ENCODE measurements at regions not wholly inside any gene's neighbourhood (a gene's known extent, or its start where the extent isn't known, plus 50 kb on each side); places are given as distances from the start of the nearest gene placed in this dataset.

DNA sequence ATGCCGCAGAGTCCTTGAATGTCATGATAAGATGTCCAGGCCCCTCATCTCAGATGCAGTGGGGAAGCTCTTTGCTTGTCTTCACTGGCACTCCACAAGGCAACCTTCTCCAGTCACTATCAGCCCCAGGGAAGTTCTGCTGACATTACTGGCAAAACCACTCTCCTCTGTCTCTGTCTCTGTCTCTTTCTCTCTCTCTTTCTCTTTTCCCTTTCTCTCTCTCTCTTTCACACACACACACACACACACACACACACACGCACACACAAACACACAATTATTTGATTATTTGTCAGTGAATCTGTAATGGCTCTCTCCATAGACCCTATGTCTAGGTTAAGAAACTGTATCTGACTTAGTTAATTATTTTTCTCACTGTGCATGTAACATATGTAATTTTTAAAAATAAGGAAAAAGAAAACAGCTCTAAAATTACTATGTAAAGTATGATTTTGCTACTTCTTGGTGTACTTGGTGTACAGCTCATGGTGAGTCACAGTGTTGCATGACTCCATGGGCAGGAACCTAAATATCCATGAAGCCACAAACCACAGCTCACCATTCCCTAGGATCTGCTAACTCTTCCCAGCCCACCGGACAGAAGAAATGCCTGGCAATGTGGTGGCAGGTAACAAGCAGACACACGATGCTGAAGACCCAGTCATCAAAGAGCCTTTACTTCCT is 594.9 kb upstream of the ID2 start:
- Histone ChIP-seq H3K23ac (ENCODE audit: insufficient read length, low read depth, low read length) (no peak overlapping the region), H3K23me2 (ENCODE audit: insufficient read length, low read depth, low read length, poor library complexity, severe bottlenecking) (no peaks in the 10 kb centered on the region), H2BK120ac (ENCODE audit: low read depth, low read length, poor library complexity, severe bottlenecking) (no peak overlapping the region), H4K20me1 (ENCODE audit: control insufficient read depth, insufficient read depth, insufficient read length) (no peaks in the 10 kb centered on the region), H3K4me2 (ENCODE audit: insufficient read depth, insufficient read length, low read length) (no peak overlapping the region), H2AK5ac (ENCODE audit: insufficient read length, low read length) (no peak overlapping the region), H2BK12ac (ENCODE audit: insufficient read length, low read depth, low read length) (no peak overlapping the region), H3K9me3 (ENCODE audit: control insufficient read depth, low read depth, low read length) (no peaks in the 10 kb centered on the region), H3K79me1 (ENCODE audit: insufficient read depth, low read depth, low read length, poor library complexity, severe bottlenecking) (no peaks in the 10 kb centered on the region), H3T11ph (ENCODE audit: low read length) (no peak overlapping the region), H3K4ac (ENCODE audit: low read depth, low read length) (no peak overlapping the region), H2BK20ac (ENCODE audit: low read depth, low read length, poor library complexity, severe bottlenecking) (no peak overlapping the region), H3K27ac (ENCODE audit: insufficient read length, low read depth, low read length) (no peak overlapping the region), H3K18ac (ENCODE audit: insufficient read length, low read depth, low read length) (no peak overlapping the region), H3K4me1 (ENCODE audit: insufficient read depth, low read length) (no peaks in the 10 kb centered on the region), H3K14ac (ENCODE audit: insufficient read depth, low read length) (no peak overlapping the region), H2BK15ac (ENCODE audit: low read depth, low read length) (no peak overlapping the region), H4K8ac (replicated peaks; ENCODE audit: insufficient read length, low read depth, low read length) (no peak overlapping the region), H3K56ac (ENCODE audit: insufficient read length, low read depth, low read length) (no peak overlapping the region), H3K27me3 (ENCODE audit: insufficient read depth, low read length) (no peaks in the 10 kb centered on the region), H3K9ac (ENCODE audit: extremely low read depth, insufficient read length, low read length) (no peak overlapping the region), H2AFZ (ENCODE audit: low read length) (no peak overlapping the region), H4K91ac (ENCODE audit: insufficient read length, low read depth, low read length) (no peak overlapping the region), H2BK5ac (ENCODE audit: insufficient read length, low read length) (no peak overlapping the region), H4K5ac (ENCODE audit: insufficient read length, low read depth, low read length) (no peak overlapping the region), H3K79me2 (ENCODE audit: insufficient read depth, low read length) (no peaks in the 10 kb centered on the region)
- no peak for DNase-seq
- TF ChIP-seq, protein P1, sequence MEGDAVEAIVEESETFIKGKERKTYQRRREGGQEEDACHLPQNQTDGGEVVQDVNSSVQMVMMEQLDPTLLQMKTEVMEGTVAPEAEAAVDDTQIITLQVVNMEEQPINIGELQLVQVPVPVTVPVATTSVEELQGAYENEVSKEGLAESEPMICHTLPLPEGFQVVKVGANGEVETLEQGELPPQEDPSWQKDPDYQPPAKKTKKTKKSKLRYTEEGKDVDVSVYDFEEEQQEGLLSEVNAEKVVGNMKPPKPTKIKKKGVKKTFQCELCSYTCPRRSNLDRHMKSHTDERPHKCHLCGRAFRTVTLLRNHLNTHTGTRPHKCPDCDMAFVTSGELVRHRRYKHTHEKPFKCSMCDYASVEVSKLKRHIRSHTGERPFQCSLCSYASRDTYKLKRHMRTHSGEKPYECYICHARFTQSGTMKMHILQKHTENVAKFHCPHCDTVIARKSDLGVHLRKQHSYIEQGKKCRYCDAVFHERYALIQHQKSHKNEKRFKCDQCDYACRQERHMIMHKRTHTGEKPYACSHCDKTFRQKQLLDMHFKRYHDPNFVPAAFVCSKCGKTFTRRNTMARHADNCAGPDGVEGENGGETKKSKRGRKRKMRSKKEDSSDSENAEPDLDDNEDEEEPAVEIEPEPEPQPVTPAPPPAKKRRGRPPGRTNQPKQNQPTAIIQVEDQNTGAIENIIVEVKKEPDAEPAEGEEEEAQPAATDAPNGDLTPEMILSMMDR (conservative IDR thresholded peaks at IDR 0.05) = no peak
- Mint-ChIP-seq H3K9me3 (no peaks in the 10 kb centered on the region), H3K4me1 (no peaks in the 10 kb centered on the region), H3K27me3 (ENCODE audit: low read depth) (no peaks in the 10 kb centered on the region), H3K4me3 (no peak overlapping the region), H3K27ac (no peak overlapping the region), H3K36me3 (ENCODE audit: insufficient read depth in 1 of 3, low read depth in 3 of 3) (no peaks in the 10 kb centered on the region; a peak in 1 of 7 replicates)
- no CpG with 5 or more reads among the region's 4 CpGs for WGBS (ENCODE audit: extremely low coverage, insufficient read length, low lambda C conversion rate)

All from H9 (cell line).